ENCODE measurements at regions not wholly inside any gene's neighbourhood (a gene's known extent, or its start where the extent isn't known, plus 50 kb on each side); places are given as distances from the start of the nearest gene placed in this dataset.

DNA sequence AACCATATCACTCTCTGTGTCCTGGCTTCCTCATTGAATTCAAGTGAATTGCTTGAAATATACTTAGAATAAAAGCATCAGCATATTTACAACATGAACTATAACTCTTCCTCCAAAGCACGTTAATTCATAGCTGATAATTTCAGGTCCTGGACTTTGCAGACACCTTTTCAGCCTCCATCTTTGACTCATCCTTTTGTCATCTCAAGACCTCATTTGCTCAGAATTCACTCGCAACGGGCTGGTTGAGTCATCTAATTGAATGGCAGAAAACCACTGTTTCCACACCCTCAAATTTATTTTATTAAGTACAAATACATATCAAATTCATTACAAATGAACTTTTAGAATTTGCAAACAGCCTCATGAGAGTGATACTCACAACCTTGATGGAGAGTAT, 545.7 kb downstream of the GATA3 start:
- no peak for TF ChIP-seq ZFP3 (CRISPR knock-in tag; IDR thresholded peaks at IDR 0.05)
- TF ChIP-seq, protein P1, sequence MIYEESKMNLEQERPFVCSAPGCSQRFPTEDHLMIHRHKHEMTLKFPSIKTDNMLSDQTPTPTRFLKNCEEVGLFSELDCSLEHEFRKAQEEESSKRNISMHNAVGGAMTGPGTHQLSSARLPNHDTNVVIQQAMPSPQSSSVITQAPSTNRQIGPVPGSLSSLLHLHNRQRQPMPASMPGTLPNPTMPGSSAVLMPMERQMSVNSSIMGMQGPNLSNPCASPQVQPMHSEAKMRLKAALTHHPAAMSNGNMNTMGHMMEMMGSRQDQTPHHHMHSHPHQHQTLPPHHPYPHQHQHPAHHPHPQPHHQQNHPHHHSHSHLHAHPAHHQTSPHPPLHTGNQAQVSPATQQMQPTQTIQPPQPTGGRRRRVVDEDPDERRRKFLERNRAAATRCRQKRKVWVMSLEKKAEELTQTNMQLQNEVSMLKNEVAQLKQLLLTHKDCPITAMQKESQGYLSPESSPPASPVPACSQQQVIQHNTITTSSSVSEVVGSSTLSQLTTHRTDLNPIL (CRISPR knock-in tag; IDR thresholded peaks at IDR 0.05; ENCODE audit: low read depth): no peak
- TF ChIP-seq RARB (CRISPR knock-in tag; IDR thresholded peaks at IDR 0.05): no peak
- TF ChIP-seq BACH2 (CRISPR knock-in tag; IDR thresholded peaks at IDR 0.05; ENCODE audit: borderline replicate concordance): no peak
- no peak for TF ChIP-seq ZNF8 (CRISPR knock-in tag; IDR thresholded peaks at IDR 0.05)
- TF ChIP-seq PPARA (CRISPR knock-in tag; IDR thresholded peaks at IDR 0.05; ENCODE audit: borderline replicate concordance): no peak
- TF ChIP-seq TOX (CRISPR knock-in tag; IDR thresholded peaks at IDR 0.05; ENCODE audit: borderline replicate concordance): no peak
- TF ChIP-seq ESRRG (CRISPR knock-in tag; IDR thresholded peaks at IDR 0.05): no peak
- no peak for TF ChIP-seq ZFP30 (CRISPR knock-in tag; IDR thresholded peaks at IDR 0.05)
- TF ChIP-seq, protein P2, sequence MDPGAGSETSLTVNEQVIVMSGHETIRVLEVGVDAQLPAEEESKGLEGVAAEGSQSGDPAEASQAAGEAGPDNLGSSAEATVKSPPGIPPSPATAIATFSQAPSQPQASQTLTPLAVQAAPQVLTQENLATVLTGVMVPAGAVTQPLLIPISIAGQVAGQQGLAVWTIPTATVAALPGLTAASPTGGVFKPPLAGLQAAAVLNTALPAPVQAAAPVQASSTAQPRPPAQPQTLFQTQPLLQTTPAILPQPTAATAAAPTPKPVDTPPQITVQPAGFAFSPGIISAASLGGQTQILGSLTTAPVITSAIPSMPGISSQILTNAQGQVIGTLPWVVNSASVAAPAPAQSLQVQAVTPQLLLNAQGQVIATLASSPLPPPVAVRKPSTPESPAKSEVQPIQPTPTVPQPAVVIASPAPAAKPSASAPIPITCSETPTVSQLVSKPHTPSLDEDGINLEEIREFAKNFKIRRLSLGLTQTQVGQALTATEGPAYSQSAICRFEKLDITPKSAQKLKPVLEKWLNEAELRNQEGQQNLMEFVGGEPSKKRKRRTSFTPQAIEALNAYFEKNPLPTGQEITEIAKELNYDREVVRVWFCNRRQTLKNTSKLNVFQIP (CRISPR knock-in tag; IDR thresholded peaks at IDR 0.05; ENCODE audit: borderline replicate concordance, low read depth): no peak
- TF ChIP-seq ARNTL (CRISPR knock-in tag; IDR thresholded peaks at IDR 0.05; ENCODE audit: borderline replicate concordance, low read depth): no peak
- no peak for TF ChIP-seq ZNF70 (CRISPR knock-in tag; IDR thresholded peaks at IDR 0.05)
